Liver (tissue), 8 donors: ENCODE measurements at regions not wholly inside any gene's neighbourhood (a gene's known extent, or its start where the extent isn't known, plus 50 kb on each side); places are given as distances from the start of the nearest gene placed in this dataset.
"Not testable (repeated sequence)": the region's sequence is repeated elsewhere in the genome, so short reads cannot be mapped to it uniquely, and the experiment has no call there.

Source experiments
- DNase-seq: peaks from one replicate; pipeline ENCODE4 v3.0.0-alpha.2; 2017; ENCODE audit warnings: low spot score
- H3K27ac ChIP-seq, 2 donors: one replicate each; pipeline ENCODE4 v1.7.0; 2013; ENCODE audit warnings: inconsistent platforms in 2 of 2, low read length in 2 of 2, control low read depth in 1 of 2, low read depth in 1 of 2, mild to moderate bottlenecking in 1 of 2
- H3K27me3 ChIP-seq, 4 donors: one replicate each; pipeline versions ENCODE4 v1.6.1 to v1.7.0; 2013; ENCODE audit warnings: low read length in 3 of 4, inconsistent platforms in 1 of 4, mild to moderate bottlenecking in 1 of 4, moderate library complexity in 1 of 4; ENCODE audit not compliant: control insufficient read depth in 4 of 4, insufficient read depth in 4 of 4
- H3K36me3 ChIP-seq, 4 donors: one replicate each; pipeline versions ENCODE4 v1.6.1 to v1.7.0; 2013; ENCODE audit warnings: low read length in 3 of 4, mild to moderate bottlenecking in 3 of 4, low read depth in 1 of 4, moderate library complexity in 1 of 4; ENCODE audit not compliant: control insufficient read depth in 4 of 4, insufficient read depth in 3 of 4
- H3K4me1 ChIP-seq, 4 donors: one replicate each; pipeline versions ENCODE4 v1.6.1 to v1.7.0; 2013; ENCODE audit warnings: low read length in 3 of 4, mild to moderate bottlenecking in 3 of 4, moderate library complexity in 1 of 4; ENCODE audit not compliant: control insufficient read depth in 4 of 4, insufficient read depth in 4 of 4
- H3K4me3 ChIP-seq, 3 donors: one replicate each; pipeline versions ENCODE4 v1.6.1 to v1.7.0; 2013; ENCODE audit warnings: low read length in 3 of 3, control low read depth in 1 of 3, low read depth in 1 of 3, mild to moderate bottlenecking in 1 of 3
- H3K9ac ChIP-seq, 2 donors: one replicate each; pipeline ENCODE4 v1.7.0; 2013; ENCODE audit warnings: low read length in 2 of 2, mild to moderate bottlenecking in 2 of 2, moderate library complexity in 2 of 2, control low read depth in 1 of 2, low read depth in 1 of 2
- H3K9me3 ChIP-seq, 4 donors: one replicate each; pipeline versions ENCODE4 v1.6.1 to v1.7.0; 2013; ENCODE audit warnings: low read length in 3 of 4; ENCODE audit not compliant: control insufficient read depth in 4 of 4
- ATF3 ChIP-seq: IDR thresholded peaks from 2 replicates; pipeline ENCODE4 v1.6.1; 2016; ENCODE audit warnings: antibody characterized with exemption
- CTCF ChIP-seq: fragments of 150-350 bp; IDR thresholded peaks from 2 replicates; pipeline ENCODE4 v1.5.1; 2017; ENCODE audit warnings: improper control_type of control experiment, low read depth, low read length; ENCODE audit not compliant: missing input control
- EGR1 ChIP-seq, 2 donors: IDR thresholded peaks; 2 replicates each; pipeline ENCODE4 v1.6.1; 2016 to 2018; ENCODE audit warnings: antibody characterized with exemption in 2 of 2, low read depth in 2 of 2
- FOXA1 ChIP-seq: IDR thresholded peaks from 2 replicates; pipeline ENCODE4 v1.6.1; 2016; ENCODE audit warnings: antibody characterized with exemption
- FOXA2 ChIP-seq: IDR thresholded peaks from 2 replicates; pipeline ENCODE4 v1.6.1; 2016; ENCODE audit warnings: antibody characterized with exemption
- GABPA ChIP-seq, 2 donors: IDR thresholded peaks in 1 of 2; conservative IDR thresholded peaks in 1 of 2; 2 replicates each; pipeline ENCODE4 v1.6.1; 2016; ENCODE audit warnings: antibody characterized with exemption in 2 of 2, mild to moderate bottlenecking in 1 of 2, moderate library complexity in 1 of 2
- HNF4A ChIP-seq, 2 donors: conservative IDR thresholded peaks; 2 replicates each; pipeline ENCODE4 v1.6.1; 2016; ENCODE audit warnings: antibody characterized with exemption in 2 of 2, mild to moderate bottlenecking in 2 of 2
- JUND ChIP-seq, 2 donors: IDR thresholded peaks; 2 replicates each; pipeline ENCODE4 v1.6.1; 2016; ENCODE audit warnings: antibody characterized with exemption in 2 of 2
- MAX ChIP-seq: IDR thresholded peaks from 2 replicates; pipeline ENCODE4 v1.6.1; 2016; ENCODE audit warnings: antibody characterized with exemption
- NR2F2 ChIP-seq: IDR thresholded peaks from 2 replicates; pipeline ENCODE4 v1.6.1; 2016; ENCODE audit warnings: antibody characterized with exemption
- RAD21 ChIP-seq, 2 donors: IDR thresholded peaks; 2 replicates each; pipeline ENCODE4 v1.6.1; 2016; ENCODE audit warnings: antibody characterized with exemption in 2 of 2, mild to moderate bottlenecking in 2 of 2
- RXRA ChIP-seq, 2 donors: IDR thresholded peaks; 2 replicates each; pipeline ENCODE4 v1.6.1; 2017 to 2018; ENCODE audit warnings: antibody characterized with exemption in 2 of 2, mild to moderate bottlenecking in 1 of 2
- TAF1 ChIP-seq: conservative IDR thresholded peaks from 2 replicates; pipeline ENCODE4 v1.6.1; 2016; ENCODE audit warnings: antibody characterized with exemption, mild to moderate bottlenecking
- YY1 ChIP-seq: IDR thresholded peaks from 2 replicates; pipeline ENCODE4 v1.6.1; 2016; ENCODE audit warnings: antibody characterized with exemption, mild to moderate bottlenecking
- WGBS: extraction: QIAGEN DNeasy Blood & Tissue Kit; methylation state at CpG from one replicate; pipeline ENCODE4 v1.1.7; 2013; 5-methylcytosine and 5-hydroxymethylcytosine counted together
- donor health status: healthy.
- donor health status: healthy.
- donor health status: healthy.
- donor health status: healthy.
- donor health status: healthy.

GRCh38 chr2:39836638-39837037 is 57.6 kb upstream of the THUMPD2 start:
- TF ChIP-seq MAX (no peak), NR2F2 (no peak), ATF3 (no peak), FOXA2 (no peak), YY1 (no peak)
- no peak for DNase-seq
- Histone ChIP-seq H3K4me1 (no peaks in the 10 kb centered on the region), H3K4me3 (no peak overlapping the region), H3K36me3 (no peaks in the 10 kb centered on the region), H3K9ac (no peak overlapping the region), H3K27me3 (no peaks in the 10 kb centered on the region), H3K27ac (no peak overlapping the region), H3K9me3 (peaks cover 0 to 9% (median 5%) of the 10 kb centered on the region in 4 donors)
- 80% methylated on average over 3 of the region's 3 CpGs for WGBS

DNA sequence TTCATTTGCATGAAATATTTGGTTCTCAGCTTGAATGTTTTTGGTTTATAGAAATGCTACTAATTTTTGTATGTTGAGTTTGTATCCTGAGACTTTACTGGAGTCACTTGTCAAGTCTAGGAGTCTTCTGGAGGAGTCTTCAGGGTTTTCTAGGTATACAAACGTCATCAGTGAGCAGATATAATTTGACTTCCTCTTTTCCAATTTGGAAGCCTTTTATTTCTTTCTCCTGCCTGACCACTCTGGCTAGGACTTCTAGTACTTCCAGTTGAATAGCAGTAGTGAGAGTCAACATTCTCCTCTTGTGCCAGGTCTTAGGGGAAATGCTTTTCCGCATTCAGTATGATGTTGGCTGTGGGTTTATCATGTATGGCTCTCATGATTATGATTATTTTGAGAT is 55.4 kb upstream of the THUMPD2 start:
- no peaks in the 10 kb centered on the region for H3K4me1 ChIP-seq
- H3K27me3 ChIP-seq, result no peaks in the 10 kb centered on the region
- H3K9me3 ChIP-seq, result peaks cover 0 to 9% (median 5%) of the 10 kb centered on the region in 4 donors
- H3K36me3 ChIP-seq, result no peaks in the 10 kb centered on the region
- no peak overlapping the region for H3K4me3 ChIP-seq
- no peak overlapping the region for H3K27ac ChIP-seq
- DNase-seq, result no peak
- TF ChIP-seq JUND (IDR thresholded peaks at IDR 0.05), result no peak
- no peak for TF ChIP-seq CTCF
- TF ChIP-seq ATF3, result no peak
- no peak for TF ChIP-seq YY1
- TF ChIP-seq HNF4A (conservative IDR thresholded peaks at IDR 0.05), result no peak
- no peak for TF ChIP-seq FOXA1
- TF ChIP-seq EGR1 (IDR thresholded peaks at IDR 0.05; ENCODE audit: low read depth in 2 of 2), result no peak
- TF ChIP-seq TAF1, result no peak
- TF ChIP-seq RAD21 (IDR thresholded peaks at IDR 0.05), result no peak
- TF ChIP-seq FOXA2, result no peak
- no peak for TF ChIP-seq GABPA (IDR thresholded peaks at IDR 0.05 in 1 of 2, conservative IDR thresholded peaks at IDR 0.05 in 1 of 2)
- no peak for TF ChIP-seq RXRA (IDR thresholded peaks at IDR 0.05)
- TF ChIP-seq NR2F2, result no peak
- no peak overlapping the region for H3K9ac ChIP-seq
- WGBS, result 84% methylated on average over 2 of the region's 2 CpGs

GRCh38 chr2:39830610-39831009 is 51.6 kb upstream of the THUMPD2 start:
- not testable (repeated sequence) for DNase-seq

More at GRCh38 chr2:39830610-39831009, 51.6 kb upstream of the THUMPD2 start:
- not testable (repeated sequence) for H3K27ac ChIP-seq, H3K27me3 ChIP-seq, H3K36me3 ChIP-seq, H3K4me3 ChIP-seq, H3K4me1 ChIP-seq, H3K9ac ChIP-seq, H3K9me3 ChIP-seq
- 61% methylated on average over 4 of the region's 4 CpGs for WGBS
